HepG2 (cell line): ENCODE measurements at regions not wholly inside any gene's neighbourhood (a gene's known extent, or its start where the extent isn't known, plus 50 kb on each side); places are given as distances from the start of the nearest gene placed in this dataset.

ENCODE experiments used
- ATAC-seq: fragments of 200-7000 bp; cut with Tn5 transposase; 3 replicates; pipeline ENCODE4 v1.9.1; 2020; ENCODE audit warnings: mild to moderate bottlenecking, moderate library complexity
- BruUV-seq: library from RNA; stranded (reverse); fragments of 400-500 nt; replicated peaks from 2 replicates; lab custom pipeline; 2021; lab: Mats Ljungman, UMichigan
- CTCF ChIA-PET: fragments of 300-600 bp; formaldehyde crosslinking; extraction: SDS; loops from one replicate; lab custom pipeline; 2021; ENCODE audit warnings: low total read pairs, inconsistent platforms, low intra/inter-chr PET ratio; lab: Yijun Ruan, JAX
- POLR2A ChIA-PET: fragments of 350-600 bp; sonication (Branson Sonifier 250); formaldehyde crosslinking; loops from one replicate; lab custom pipeline; 2020; ENCODE audit warnings: antibody characterized with exemption, inconsistent platforms; lab: Yijun Ruan, JAX
- DNase-seq: peaks from one replicate; pipeline ENCODE4 v3.0.0-alpha.2; 2015; ENCODE audit warnings: low spot score
- FAIRE-seq: peaks from 3 replicates; lab custom pipeline; 2011; peaks lifted over from hg19 to GRCh38; lab: Jason Lieb, UNC
- H2AFZ ChIP-seq: one replicate; pipeline ENCODE4 v1.6.1; 2011; ENCODE audit warnings: low read length, inconsistent platforms
- H3K27ac ChIP-seq: fragments of 300-600 bp; 3 replicates; pipeline ENCODE4 v1.8.0; 2011; ENCODE audit warnings: mixed run types, mild to moderate bottlenecking, mixed read lengths, low read length, inconsistent platforms; ENCODE audit not compliant: insufficient read depth; ENCODE audit errors: extremely low read length
- H3K27me3 ChIP-seq, 2 experiments: fragments of 200-600 bp in 1 of 2; 2 replicates in 1 of 2; 3 replicates in 1 of 2; pipeline versions ENCODE4 v1.6.0 to v1.8.0; 2011; ENCODE audit warnings: low read length in 2 of 2, mild to moderate bottlenecking in 2 of 2, moderate library complexity in 2 of 2, inconsistent platforms in 1 of 2; ENCODE audit not compliant: insufficient read depth in 2 of 2, control insufficient read depth in 1 of 2
- H3K36me3 ChIP-seq, 2 experiments: fragments of 200-600 bp in 1 of 2; replicated peaks in 1 of 2; 2 replicates in 1 of 2; 3 replicates in 1 of 2; pipeline versions ENCODE4 v1.5.1 to v1.8.0; 2011; ENCODE audit warnings: low read length in 2 of 2, inconsistent platforms in 1 of 2; ENCODE audit not compliant: insufficient read depth in 2 of 2, control insufficient read depth in 1 of 2
- H3K4me1 ChIP-seq: 2 replicates; pipeline ENCODE4 v1.5.1; 2012; ENCODE audit warnings: low read length, inconsistent platforms; ENCODE audit not compliant: insufficient read depth
- H3K4me2 ChIP-seq: 2 replicates; pipeline ENCODE4 v1.6.0; 2011; ENCODE audit warnings: low read depth, low read length, inconsistent platforms
- H3K4me3 ChIP-seq, 3 experiments: fragments of 200-600 bp in 1 of 3; sonication (generic), shearing (Covaris generic) in 1 of 3; replicated peaks in 1 of 3; 2 replicates each; pipeline ENCODE4 v1.5.1; 2011 to 2016; ENCODE audit warnings: low read length in 3 of 3, inconsistent platforms in 2 of 3, low read depth in 2 of 3, mild to moderate bottlenecking in 2 of 3, control low read depth in 1 of 3, mixed read lengths in 1 of 3; ENCODE audit not compliant: insufficient read depth in 1 of 3
- H3K79me2 ChIP-seq: one replicate; pipeline ENCODE4 v1.6.1; 2011; ENCODE audit warnings: low read length, inconsistent platforms; ENCODE audit not compliant: insufficient read depth
- H3K9ac ChIP-seq: 2 replicates; pipeline ENCODE4 v1.6.0; 2011; ENCODE audit warnings: mild to moderate bottlenecking, low read depth, low read length, inconsistent platforms; ENCODE audit not compliant: insufficient read depth
- H3K9me3 ChIP-seq: 2 replicates; pipeline ENCODE4 v1.5.1; 2012; ENCODE audit warnings: mild to moderate bottlenecking, low read length
- H4K20me1 ChIP-seq: 2 replicates; pipeline ENCODE4 v1.6.0; 2011; ENCODE audit warnings: inconsistent platforms, mild to moderate bottlenecking, low read length, moderate library complexity; ENCODE audit not compliant: insufficient read depth
- FOXO1 ChIP-seq: sonication (generic); formaldehyde crosslinking; IDR thresholded peaks from 2 replicates; pipeline ENCODE4 v1.4.0; 2020; ENCODE audit warnings: missing genetic modification reagents
- HMG20A ChIP-seq: IDR thresholded peaks from 2 replicates; pipeline ENCODE4 v1.6.1; 2016; ENCODE audit warnings: borderline replicate concordance
- IKZF4 ChIP-seq: sonication (generic); formaldehyde crosslinking; IDR thresholded peaks from 2 replicates; pipeline ENCODE4 v1.5.1; 2020; ENCODE audit warnings: borderline replicate concordance, mild to moderate bottlenecking, low read depth, missing genetic modification reagents; ENCODE audit errors: not compliant biosample characterization
- MXD4 ChIP-seq: IDR thresholded peaks from 2 replicates; pipeline ENCODE4 v1.6.1; 2016; ENCODE audit warnings: mild to moderate bottlenecking, missing biosample characterization, missing genetic modification reagents
- MYC ChIP-seq: sonication (generic); formaldehyde crosslinking; IDR thresholded peaks from 2 replicates; pipeline ENCODE4 v1.9.0; 2021; ENCODE audit warnings: missing genetic modification reagents, borderline replicate concordance
- NPAS2 ChIP-seq: sonication (generic); formaldehyde crosslinking; IDR thresholded peaks from 2 replicates; pipeline ENCODE4 v1.8.0; 2022; ENCODE audit warnings: mild to moderate bottlenecking, missing genetic modification reagents, borderline replicate concordance
- RFX3 ChIP-seq: IDR thresholded peaks from 2 replicates; pipeline ENCODE4 v1.6.1; 2016; ENCODE audit warnings: missing biosample characterization, missing genetic modification reagents
- TFDP2 ChIP-seq: sonication (generic); formaldehyde crosslinking; IDR thresholded peaks from 2 replicates; pipeline ENCODE4 v1.4.0; 2020; ENCODE audit warnings: missing genetic modification reagents
- ZNF224 ChIP-seq: sonication (generic); formaldehyde crosslinking; IDR thresholded peaks from 2 replicates; pipeline ENCODE4 v1.5.0; 2020; ENCODE audit warnings: mild to moderate bottlenecking, missing genetic modification reagents
- ZNF282 ChIP-seq: fragments of 450-650 bp; IDR thresholded peaks from 2 replicates; pipeline ENCODE4 v1.6.1; 2018; ENCODE audit not compliant: partially characterized antibody
- ZNF543 ChIP-seq: sonication (generic); formaldehyde crosslinking; IDR thresholded peaks from 2 replicates; pipeline ENCODE4 v1.4.0; 2020; ENCODE audit warnings: mild to moderate bottlenecking, missing genetic modification reagents
- ZNF564 ChIP-seq: sonication (generic); formaldehyde crosslinking; IDR thresholded peaks from 2 replicates; pipeline ENCODE4 v1.8.1; 2023; ENCODE audit warnings: mild to moderate bottlenecking, missing genetic modification reagents
- ZNF616 ChIP-seq: sonication (generic); formaldehyde crosslinking; IDR thresholded peaks from 2 replicates; pipeline ENCODE4 v1.5.0; 2020; ENCODE audit warnings: low read depth, mild to moderate bottlenecking, missing genetic modification reagents
- ZNF646 ChIP-seq: sonication (generic); formaldehyde crosslinking; IDR thresholded peaks from 2 replicates; pipeline ENCODE4 v1.9.0; 2021; ENCODE audit warnings: mild to moderate bottlenecking, missing genetic modification reagents
- ZNF678 ChIP-seq: sonication (generic); formaldehyde crosslinking; IDR thresholded peaks from 2 replicates; pipeline ENCODE4 v1.4.0; 2020; ENCODE audit warnings: mild to moderate bottlenecking, missing genetic modification reagents
- WGBS: methylation state at CpG from one replicate; pipeline ENCODE4 v1.1.6; 2017; ENCODE audit warnings: low lambda C conversion rate; 5-methylcytosine and 5-hydroxymethylcytosine counted together
- in situ Hi-C: cut with HindIII; loops from 2 replicates; pipeline ENCODE4 v1.10.0; 2017; ENCODE audit warnings: low pct_unique_long_range_greater_than_20kb; ENCODE audit not compliant: extremely low pct_ligation_motif_present
- intact Hi-C: fragments of 100-400 bp; cut with micrococcal nuclease; formaldehyde crosslinking; loops from one replicate; pipeline ENCODE4 v1.10.0; 2022; ENCODE audit not compliant: unreplicated experiment
- TF ChIP-seq, protein P1 (sequence below): IDR thresholded peaks from 2 replicates; pipeline ENCODE4 v1.6.1; 2018; ENCODE audit warnings: missing genetic modification reagents

- TF ChIP-seq ZNF678 (CRISPR knock-in tag) (no peak), ZNF224 (no peak), FOXO1 (CRISPR knock-in tag) (no peak), NPAS2 (no peak), MXD4 (CRISPR knock-in tag) (no peak), ZNF564 (no peak)
These were observed 714.7 kb downstream of the NCAM2 start (continued) for GRCh38 chr21:21712748-21713520.

DNA sequence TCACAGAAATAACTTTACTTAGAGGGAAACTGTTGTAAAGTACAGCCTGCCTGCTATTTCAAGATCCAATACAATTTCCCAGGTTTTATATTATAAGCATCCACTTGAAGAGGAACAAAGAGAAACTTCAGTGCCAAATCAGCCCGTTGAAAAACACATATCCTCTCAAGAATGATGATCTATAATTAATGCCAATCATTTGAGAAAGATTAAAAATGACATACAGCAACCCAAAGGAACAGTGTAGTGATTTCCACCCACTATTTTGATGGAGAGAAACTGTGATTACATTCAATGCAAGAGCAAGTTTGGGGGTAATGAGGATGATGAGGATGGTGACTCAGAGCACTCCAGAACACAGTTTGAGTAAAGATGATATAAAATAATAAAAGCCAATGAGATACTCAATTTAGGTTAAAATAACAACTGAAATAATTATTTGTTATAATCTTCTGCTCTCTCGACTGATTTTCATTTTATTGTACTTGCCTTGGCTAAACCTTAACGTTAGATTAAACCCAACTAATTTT is 715.5 kb downstream of the NCAM2 start:
- H4K20me1 ChIP-seq = no peaks in the 10 kb centered on the region
- TF ChIP-seq MYC (no peak), HMG20A (CRISPR knock-in tag) (no peak), ZNF543 (CRISPR knock-in tag) (no peak), RFX3 (no peak), ZNF282 (no peak), ZNF646 (no peak), TFDP2 (CRISPR knock-in tag) (no peak), ZNF616 (CRISPR knock-in tag) (no peak), IKZF4 (CRISPR knock-in tag) (no peak)
- TF ChIP-seq, protein P1, sequence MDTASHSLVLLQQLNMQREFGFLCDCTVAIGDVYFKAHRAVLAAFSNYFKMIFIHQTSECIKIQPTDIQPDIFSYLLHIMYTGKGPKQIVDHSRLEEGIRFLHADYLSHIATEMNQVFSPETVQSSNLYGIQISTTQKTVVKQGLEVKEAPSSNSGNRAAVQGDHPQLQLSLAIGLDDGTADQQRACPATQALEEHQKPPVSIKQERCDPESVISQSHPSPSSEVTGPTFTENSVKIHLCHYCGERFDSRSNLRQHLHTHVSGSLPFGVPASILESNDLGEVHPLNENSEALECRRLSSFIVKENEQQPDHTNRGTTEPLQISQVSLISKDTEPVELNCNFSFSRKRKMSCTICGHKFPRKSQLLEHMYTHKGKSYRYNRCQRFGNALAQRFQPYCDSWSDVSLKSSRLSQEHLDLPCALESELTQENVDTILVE = no peak
- CTCF ChIA-PET = no interaction called here
- no peak overlapping the region for H3K4me3 ChIP-seq
- H3K27me3 ChIP-seq = no peaks in the 10 kb centered on the region
- no peak for DNase-seq
- FAIRE-seq = no peak
- H3K79me2 ChIP-seq = no peaks in the 10 kb centered on the region
- no peak overlapping the region for H2AFZ ChIP-seq
- H3K9ac ChIP-seq = no peak overlapping the region
- in situ Hi-C loops (no loop called here), intact Hi-C loops (no loop called here)
- no peaks in the 10 kb centered on the region for H3K4me1 ChIP-seq
- no peak overlapping the region for H3K4me2 ChIP-seq
- BruUV-seq = no TSS peak
- no peak overlapping the region for H3K27ac ChIP-seq
- H3K9me3 ChIP-seq = peaks cover 61% of the 10 kb centered on the region
- no peak for ATAC-seq
- no peaks in the 10 kb centered on the region for H3K36me3 ChIP-seq
- 3% methylated on average over 3 of the region's 3 CpGs for WGBS
- POLR2A ChIA-PET = no interaction called here
